ENCODE measurements at regions not wholly inside any gene's neighbourhood (a gene's known extent, or its start where the extent isn't known, plus 50 kb on each side); places are given as distances from the start of the nearest gene placed in this dataset.

DNA sequence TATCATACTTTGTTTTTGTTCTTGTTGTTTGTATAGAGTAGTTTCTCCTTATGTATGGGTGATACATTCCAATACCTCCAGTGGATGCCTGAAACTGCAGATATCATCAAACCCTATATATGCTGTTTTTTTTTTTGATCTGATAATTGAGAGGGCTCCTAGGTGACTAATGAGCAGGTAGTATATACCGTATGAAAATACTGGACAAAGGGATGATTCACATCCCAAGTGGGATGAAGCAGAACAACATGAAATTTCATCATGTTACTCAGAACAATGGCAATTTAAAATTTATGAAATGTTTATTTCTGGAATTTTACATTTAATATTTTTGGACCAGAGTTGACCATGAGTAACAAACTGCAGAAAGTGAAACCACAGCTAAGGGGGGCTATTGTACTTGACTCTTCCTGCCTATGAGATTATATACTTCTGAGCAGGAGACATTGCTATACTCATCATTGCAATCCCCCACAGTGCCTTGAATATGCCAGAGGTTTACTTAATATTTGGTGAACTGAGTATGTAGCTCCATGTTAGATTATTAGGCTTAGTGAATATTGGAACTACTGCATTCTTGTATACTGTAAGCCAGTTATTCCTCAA is 258.7 kb upstream of the FBXL7 start:
- DNase-seq: no peak
- in situ Hi-C loops (cut with MboI; ENCODE audit: low pct_unique_long_range_greater_than_20kb, low sequenced_read_pairs): no loop called here

DNA sequence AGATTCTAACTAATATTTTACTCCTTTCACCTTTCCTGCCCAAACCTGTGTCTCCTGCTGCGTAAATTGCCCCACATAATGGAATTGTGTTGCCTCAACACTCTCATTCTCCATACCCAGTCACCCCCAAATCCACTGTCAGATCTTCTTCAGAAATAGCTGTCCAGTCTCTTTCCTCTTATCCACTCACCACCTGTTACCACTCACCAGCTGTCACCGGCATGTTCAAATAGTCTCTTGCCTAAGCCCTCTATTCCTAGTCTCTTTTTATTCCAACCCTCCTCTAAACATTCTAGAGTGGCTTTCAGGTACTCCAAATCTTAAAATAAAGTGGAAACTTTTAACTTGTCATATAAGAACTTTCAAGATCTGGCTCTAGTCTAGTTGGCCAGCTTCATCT is 262.0 kb upstream of the FBXL7 start:
- in situ Hi-C loops (cut with MboI; ENCODE audit: low pct_unique_long_range_greater_than_20kb, low sequenced_read_pairs): no loop called here
- no peak for DNase-seq

DNA sequence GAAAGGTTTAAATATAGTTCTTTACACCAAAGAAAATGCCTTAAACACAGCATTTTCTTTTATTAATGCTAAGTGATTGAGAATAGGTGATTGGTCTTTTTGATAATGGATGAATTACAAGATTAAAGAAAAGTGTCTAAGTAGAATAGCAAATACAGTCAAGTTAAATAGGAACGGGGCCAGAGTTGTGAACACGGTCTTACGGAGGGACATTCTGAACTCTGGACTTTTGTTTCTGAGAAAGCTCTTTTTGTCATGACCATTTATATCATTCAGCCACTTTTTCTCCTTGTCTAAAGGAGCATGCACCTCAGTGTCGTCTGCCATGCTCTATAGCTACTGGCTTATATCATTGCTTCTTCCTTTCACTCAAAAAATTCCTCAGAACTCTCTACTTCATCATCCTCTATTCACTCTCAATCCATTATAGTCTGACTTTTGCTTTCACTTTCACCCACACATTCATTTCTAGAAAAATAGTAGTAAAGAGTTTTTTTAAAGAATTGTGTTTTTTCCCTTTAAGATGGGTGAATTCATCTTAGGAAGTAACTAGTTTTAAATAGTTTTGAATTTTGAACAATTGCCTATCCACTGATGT is 263.0 kb upstream of the FBXL7 start:
- in situ Hi-C loops (cut with MboI; ENCODE audit: low pct_unique_long_range_greater_than_20kb, low sequenced_read_pairs): no loop called here
- DNase-seq: no peak

DNA sequence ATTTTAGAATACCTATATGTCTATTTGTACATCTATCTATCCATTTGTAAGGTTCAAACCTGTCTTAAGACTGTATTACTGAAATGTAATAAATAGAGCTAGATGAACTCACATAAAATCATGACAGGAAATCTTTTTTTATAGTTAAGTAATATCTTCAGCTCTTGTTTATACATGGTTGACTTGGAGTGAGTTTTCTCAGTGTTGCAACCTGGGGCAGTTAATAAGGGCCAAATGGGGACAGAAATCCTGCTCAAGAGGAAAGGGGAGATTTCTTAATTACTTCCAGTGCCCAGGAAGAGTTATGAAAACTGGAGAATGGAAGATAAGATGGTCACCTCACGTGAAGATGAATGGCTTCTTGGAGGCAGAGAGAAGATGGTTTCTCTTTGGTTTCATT is 265.1 kb upstream of the FBXL7 start:
- in situ Hi-C loops (cut with MboI; ENCODE audit: low pct_unique_long_range_greater_than_20kb, low sequenced_read_pairs): no loop called here
- no peak for DNase-seq

DNA sequence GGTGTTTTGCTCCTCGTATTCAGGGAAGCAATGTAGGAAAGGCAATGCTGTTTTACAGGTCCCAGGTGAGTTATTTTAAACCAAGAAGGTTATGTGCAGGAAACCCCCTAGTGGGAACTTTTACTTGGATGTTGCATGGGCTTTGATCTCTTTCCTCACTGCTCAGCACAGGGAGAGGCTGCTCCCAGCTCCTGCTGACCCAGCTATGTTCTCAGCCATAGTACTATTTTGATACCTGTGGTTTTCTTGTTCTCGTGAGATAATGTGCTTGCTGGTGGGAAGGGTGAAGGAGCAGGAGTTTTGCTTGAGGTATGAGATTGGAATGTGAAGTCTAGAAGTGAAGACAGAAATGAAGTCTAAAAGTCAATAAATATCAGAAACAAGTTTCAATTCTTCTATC is 265.6 kb upstream of the FBXL7 start:
- in situ Hi-C loops (cut with MboI; ENCODE audit: low pct_unique_long_range_greater_than_20kb, low sequenced_read_pairs): no loop called here

DNA sequence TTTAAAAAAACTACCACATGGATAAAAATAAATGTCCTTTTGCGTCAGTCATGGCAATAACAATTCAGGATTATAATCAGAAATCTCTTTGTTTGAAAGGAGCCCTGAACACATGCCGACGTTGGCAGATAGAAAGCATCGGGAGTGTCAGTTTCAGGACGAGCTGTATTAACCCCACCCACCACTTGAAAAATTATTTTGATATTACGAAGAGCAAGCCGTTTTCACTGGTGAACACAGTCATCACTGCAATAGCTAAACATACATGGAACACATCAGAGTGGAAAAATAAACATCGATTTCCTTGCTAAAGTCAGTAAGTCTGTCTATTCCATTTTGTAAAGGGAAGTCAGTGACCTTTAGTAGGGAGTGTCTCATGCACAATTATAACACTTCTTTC is 266.4 kb upstream of the FBXL7 start:
- DNase-seq: no peak
- in situ Hi-C loops (cut with MboI; ENCODE audit: low pct_unique_long_range_greater_than_20kb, low sequenced_read_pairs): no loop called here

More for the DNA sequence above, 265.6 kb upstream of the FBXL7 start:
- no peak for DNase-seq

DNA sequence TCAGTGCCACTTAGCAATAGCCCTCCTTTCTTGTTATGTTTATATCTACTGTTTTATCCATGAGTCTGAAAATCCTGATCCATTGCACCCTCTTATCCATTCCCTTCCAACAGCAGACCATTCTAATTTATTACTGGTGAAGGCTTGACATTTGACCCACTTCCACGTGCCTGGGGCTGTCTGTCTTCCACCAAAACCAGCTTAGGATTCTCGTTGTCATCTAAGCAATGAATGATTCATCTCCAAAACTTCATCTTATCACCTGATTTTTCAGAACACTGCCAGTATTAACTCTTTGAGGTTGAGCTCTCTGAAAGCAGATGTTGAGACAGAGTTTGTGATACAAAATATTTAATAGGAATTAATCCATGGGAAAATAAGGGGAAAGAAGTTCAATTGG is 277.8 kb upstream of the FBXL7 start:
- in situ Hi-C loops (cut with MboI; ENCODE audit: low pct_unique_long_range_greater_than_20kb, low sequenced_read_pairs): no loop called here
- DNase-seq: no peak

DNA sequence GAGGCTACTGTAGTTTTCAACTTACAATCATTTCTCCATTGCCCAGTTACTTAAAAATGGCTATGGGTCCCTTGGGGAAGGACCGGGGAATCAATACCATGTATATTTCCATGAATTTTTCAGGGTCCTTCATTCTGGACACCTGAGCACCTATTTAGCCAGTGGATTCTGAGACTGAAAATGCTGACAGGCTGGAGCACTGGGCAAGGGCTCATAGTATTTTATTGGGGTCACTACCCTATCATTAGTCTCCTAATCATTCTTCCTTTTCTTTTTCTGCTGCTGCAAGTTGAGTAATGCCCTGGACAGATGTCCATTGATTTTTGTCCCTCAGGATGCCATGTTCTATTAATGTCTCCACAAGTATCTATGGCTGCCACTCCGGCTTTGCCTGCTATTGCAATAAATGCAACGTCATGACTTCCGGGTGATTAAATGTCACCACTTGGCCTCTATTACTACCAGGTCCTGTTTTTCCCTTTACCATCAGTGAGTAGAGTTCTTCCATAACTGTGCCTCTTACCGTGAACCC is 279.3 kb upstream of the FBXL7 start:
- in situ Hi-C loops (cut with MboI; ENCODE audit: low pct_unique_long_range_greater_than_20kb, low sequenced_read_pairs): no loop called here
- DNase-seq: no peak

DNA sequence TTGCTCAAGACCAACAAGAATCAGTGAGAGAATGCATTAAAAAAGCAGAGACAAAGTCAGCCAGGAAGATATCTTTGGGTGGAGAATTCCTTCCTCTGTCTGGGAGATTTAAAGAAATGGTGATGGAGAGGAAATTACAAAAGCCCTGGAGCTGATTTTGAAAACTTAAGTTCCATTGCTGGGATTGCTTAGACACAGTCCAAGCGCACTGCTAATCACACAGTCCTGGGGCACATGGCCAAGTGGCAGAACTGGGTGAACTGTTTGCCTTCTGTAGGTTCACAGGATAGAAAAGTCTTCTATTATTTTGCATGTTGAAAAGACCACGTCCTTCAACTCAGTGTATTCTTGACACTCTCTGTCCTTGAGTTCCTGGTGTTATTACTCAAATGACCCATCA is 284.9 kb upstream of the FBXL7 start:
- in situ Hi-C loops (cut with MboI; ENCODE audit: low pct_unique_long_range_greater_than_20kb, low sequenced_read_pairs): no loop called here
- DNase-seq: no peak

DNA sequence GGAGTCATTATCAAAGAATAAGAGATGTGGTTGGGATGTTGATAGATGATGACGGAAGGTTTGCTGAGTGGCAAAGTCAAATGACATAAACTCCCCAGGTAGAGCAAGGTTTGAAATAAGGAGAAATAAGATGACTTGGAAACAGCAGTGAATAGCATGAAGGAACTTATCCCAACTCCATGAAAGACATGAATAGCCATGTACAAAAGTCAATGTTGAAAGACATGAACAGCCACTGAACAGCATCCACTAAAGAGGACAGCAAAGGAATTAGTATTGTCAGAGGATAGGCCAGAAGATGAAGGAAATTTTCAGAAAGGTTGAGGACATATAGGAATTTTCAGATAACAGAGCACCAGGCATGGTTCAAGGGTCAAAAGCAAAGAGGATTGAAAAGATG is 286.0 kb upstream of the FBXL7 start:
- in situ Hi-C loops (cut with MboI; ENCODE audit: low pct_unique_long_range_greater_than_20kb, low sequenced_read_pairs): no loop called here

DNA sequence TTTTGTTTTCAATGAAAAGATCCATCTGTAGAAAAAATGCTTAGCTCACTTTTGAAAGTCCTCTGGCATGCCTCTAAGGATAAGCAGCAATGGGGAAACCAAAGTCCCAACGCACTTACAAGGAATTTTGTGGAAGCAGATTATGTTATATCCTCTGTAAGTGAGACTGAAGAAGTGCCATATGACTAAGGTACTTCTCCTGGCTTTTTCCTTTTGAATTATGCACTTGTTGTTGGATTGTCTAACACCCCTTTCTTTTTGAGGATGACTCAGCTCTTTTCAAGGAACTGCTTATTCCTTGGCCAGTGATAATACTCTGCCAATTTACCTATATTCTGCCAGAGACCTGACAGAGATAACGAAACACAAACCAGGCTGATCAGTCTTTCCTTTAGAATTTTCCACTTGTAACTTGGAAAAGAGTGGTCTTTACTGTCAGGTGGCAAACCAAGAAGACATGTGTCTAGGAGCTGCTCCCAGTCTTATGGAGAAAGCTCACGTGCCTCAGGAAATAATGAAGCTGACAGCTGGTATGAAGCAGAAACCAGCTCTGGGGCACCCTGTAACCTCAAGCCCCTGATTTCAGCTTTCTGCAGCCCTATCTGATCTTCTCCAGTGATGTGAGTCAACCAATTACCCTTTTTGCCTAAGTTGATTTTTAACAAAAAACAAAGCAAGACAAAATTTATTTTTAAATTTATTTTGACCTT is 290.8 kb upstream of the FBXL7 start:
- DNase-seq: no peak
- in situ Hi-C loops (cut with MboI; ENCODE audit: low pct_unique_long_range_greater_than_20kb, low sequenced_read_pairs): no loop called here

More for the DNA sequence above, 286.0 kb upstream of the FBXL7 start:
- no peak for DNase-seq

DNA sequence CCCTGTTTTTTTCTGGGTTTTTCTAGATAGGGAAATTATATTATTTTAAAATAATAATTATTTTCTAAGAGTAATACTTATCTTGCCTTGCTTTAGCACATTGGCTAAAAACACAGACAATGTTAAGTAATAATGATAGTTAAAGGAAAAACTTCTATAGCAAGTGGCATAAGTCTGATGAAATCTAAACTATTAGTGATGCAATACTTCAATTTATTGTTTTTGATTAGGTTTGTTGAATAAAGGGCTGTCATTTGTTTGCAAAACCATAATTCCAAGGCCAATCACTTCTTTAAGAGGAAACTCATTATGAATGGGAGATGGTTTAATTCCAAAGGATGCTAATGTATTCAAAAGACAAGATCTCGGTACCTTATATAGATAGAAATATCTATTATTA is 293.8 kb upstream of the FBXL7 start:
- DNase-seq: no peak
- in situ Hi-C loops (cut with MboI; ENCODE audit: low pct_unique_long_range_greater_than_20kb, low sequenced_read_pairs): no loop called here

DNA sequence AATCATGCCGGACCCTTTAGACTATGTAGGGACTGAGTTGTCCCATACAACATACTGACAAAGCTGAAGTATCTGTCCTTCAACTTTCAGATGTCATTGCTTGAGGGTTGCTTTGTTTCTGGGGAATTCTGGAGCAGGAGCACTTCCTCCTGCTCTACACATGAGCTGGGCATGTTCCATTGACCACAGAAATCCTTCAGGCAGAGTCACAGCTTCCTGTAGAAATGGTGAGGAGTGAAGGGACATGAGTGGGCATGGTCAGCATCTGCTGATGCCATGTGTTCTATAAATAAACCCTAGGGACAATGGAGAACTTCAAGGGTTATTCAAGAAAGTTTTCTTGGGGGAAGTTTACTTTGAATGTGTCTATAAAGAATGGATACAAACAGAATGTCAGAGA is 296.6 kb upstream of the FBXL7 start:
- in situ Hi-C loops (cut with MboI; ENCODE audit: low pct_unique_long_range_greater_than_20kb, low sequenced_read_pairs): no loop called here
- no peak for DNase-seq

DNA sequence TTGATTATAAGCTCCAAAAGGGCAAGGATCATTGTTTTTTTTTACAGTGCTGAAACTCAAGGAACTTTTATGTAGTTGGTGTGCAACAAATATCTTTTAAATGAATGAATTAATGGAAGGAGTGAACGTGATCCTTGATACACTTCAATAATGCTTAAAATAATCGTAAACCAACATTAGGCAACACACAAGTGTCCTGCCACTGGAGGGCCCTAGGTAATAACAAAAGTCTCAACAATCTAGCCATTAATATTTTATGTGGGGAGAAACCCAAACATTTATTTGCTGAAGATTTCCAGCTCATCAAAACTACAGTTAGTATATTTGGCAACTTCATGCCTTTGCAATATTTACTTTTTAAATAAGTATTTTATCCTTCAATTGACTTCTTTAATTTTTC is 309.0 kb upstream of the FBXL7 start:
- in situ Hi-C loops (cut with MboI; ENCODE audit: low pct_unique_long_range_greater_than_20kb, low sequenced_read_pairs): no loop called here
- DNase-seq: no peak

DNA sequence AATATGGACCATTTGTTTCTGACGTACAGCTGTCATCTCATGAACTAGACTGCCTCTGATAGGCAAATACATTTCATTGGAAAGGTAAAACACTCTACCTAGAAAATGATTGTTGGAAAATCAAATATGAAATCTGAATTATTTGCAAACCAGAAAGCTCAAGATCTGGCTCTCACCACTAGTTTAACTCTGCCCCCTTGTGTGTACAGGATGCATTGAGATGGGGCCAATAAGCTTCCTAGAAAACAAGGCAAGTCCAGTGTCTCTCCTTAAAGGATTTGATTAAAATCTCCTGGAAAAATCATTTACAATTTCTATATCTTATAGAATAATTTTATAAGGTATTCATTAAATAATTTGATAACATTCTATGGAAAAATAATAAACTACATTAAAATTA is 311.9 kb upstream of the ANKH start:
- in situ Hi-C loops (cut with MboI; ENCODE audit: low pct_unique_long_range_greater_than_20kb, low sequenced_read_pairs): no loop called here
- no peak for DNase-seq

DNA sequence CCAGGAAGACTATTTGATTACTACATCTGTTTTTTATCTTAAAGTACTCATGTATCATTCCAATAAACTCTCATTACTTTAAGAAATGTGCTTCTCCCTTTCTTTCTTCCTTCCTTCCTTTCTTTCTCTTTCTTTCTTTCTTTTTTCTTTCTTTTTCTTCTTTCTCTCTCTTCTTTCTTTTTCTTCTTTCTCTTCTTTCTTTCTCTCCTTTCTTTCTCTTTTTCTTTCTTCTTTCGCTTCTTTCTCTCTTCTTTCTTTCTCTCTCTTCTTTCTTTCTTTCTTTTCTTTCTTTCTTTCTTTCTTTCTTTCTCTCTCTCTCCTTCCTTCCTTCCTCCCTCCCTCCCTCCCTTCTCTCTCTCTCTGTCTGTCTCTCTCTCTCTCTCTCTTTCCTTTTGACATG is 298.6 kb upstream of the ANKH start:
- in situ Hi-C loops (cut with MboI; ENCODE audit: low pct_unique_long_range_greater_than_20kb, low sequenced_read_pairs): no loop called here
- no peak for DNase-seq

DNA sequence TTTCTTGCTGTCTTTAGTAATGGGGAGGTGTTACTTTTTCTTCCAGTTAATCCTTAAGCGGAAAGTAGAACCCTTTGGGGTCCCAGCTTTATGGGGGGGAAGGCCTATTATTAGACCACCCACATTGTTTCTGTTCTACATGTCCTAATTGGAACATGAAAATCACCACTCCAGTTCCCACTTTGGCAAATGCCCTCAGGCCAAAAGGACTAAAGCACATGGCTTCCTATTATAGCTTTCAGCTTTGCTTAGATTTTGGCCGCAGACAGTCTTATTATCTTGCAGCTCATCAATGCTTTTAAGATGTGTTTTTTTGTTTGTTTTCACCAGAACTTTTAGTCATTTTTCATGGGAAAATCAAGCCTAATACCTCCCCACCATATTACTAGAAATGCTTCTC is 296.8 kb upstream of the ANKH start:
- DNase-seq: no peak
- in situ Hi-C loops (cut with MboI; ENCODE audit: low pct_unique_long_range_greater_than_20kb, low sequenced_read_pairs): no loop called here

DNA sequence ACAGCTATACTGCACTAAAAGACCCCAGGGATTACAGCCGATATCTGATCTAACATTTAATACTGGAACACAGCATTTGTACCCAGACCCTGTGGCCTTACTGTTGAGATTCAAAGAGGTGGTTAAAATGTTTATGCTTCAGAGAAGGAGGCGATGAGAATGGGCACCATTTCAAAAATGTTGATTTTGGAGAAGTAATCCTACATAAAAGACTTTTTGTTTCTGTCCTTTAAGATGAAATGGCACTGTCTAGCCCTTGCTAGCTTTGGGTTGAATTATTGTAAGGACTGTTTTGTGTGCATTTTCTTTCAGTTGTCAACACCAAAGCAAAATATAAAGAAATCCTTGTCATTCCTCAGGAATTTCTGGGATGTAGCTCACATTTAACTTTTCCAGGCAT is 288.5 kb upstream of the ANKH start:
- no peak for DNase-seq
- in situ Hi-C loops (cut with MboI; ENCODE audit: low pct_unique_long_range_greater_than_20kb, low sequenced_read_pairs): no loop called here

DNA sequence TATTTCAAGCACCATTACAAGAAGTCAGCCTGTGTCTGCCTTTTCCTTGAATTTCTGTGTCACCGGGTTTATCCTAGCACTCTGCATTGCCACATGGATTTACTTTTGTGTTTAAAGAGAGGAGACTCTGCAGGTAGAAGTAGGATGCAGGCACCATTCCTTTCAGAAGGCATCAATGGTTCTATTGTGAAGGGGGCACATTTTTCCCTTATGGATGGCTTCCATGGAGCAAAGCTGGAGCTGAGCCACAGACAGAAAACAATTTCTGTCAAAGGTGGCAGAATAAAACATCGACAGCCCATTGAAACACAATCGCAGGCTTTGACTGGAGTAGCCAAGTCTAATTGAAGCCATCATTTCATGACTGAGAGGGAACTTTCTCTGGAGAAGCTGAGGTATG is 288.0 kb upstream of the ANKH start:
- no peak for DNase-seq

DNA sequence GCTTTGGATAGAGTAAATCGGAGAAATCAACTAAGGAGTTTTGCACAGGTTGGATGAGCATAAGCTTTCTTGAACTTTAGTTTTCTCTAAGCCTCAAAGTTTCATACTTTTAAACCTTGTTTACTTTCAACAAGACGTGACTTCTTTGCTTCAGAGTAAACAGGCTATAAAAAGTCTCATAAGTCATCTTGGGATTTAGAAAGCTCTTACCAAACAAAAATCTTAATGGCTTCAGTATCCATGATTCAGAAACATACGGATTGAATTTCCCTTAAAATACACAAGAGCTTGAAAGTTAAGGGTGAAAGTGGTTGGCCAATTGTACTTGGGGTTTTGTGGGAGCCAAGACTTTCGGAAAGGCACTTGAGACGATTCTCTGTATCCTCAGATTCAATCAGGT is 270.9 kb upstream of the ANKH start:
- in situ Hi-C loops (cut with MboI; ENCODE audit: low pct_unique_long_range_greater_than_20kb, low sequenced_read_pairs): no loop called here
- DNase-seq: no peak

More for the DNA sequence above, 288.0 kb upstream of the ANKH start:
- in situ Hi-C loops (cut with MboI; ENCODE audit: low pct_unique_long_range_greater_than_20kb, low sequenced_read_pairs): no loop called here

DNA sequence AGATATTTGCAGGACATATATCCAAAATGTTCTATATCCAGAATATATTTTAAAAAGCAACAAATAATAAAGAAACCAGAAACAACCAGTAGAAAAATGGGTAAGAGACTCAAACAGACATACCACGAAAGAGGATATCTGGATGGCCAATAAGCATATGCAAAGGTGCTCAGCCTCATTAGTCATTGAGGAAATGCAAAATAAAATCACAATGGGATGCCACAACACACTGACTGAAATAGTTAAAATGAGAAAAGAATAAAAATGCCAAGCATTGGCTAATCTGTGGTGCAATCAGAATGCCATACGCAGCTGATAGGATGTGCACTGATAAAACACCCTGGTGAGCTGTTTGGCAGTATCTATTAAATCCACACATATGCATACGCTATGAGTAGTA is 265.8 kb upstream of the ANKH start:
- in situ Hi-C loops (cut with MboI; ENCODE audit: low pct_unique_long_range_greater_than_20kb, low sequenced_read_pairs): no loop called here
- no peak for DNase-seq

All from KBM-7 (cell line).